Esophagus (tissue), 2 donors: ENCODE measurements at regions not wholly inside any gene's neighbourhood (a gene's known extent, or its start where the extent isn't known, plus 50 kb on each side); places are given as distances from the start of the nearest gene placed in this dataset.

ENCODE experiments used
- H3K27ac ChIP-seq, 2 donors: one replicate each; pipeline ENCODE4 v1.5.1; 2013; ENCODE audit warnings: low read depth in 2 of 2, mild to moderate bottlenecking in 2 of 2, inconsistent platforms in 1 of 2, low read length in 1 of 2, moderate library complexity in 1 of 2
- H3K27me3 ChIP-seq, 2 donors: one replicate each; pipeline ENCODE4 v1.6.1; 2013; ENCODE audit warnings: low read length in 2 of 2, control low read depth in 1 of 2, mild to moderate bottlenecking in 1 of 2; ENCODE audit not compliant: insufficient read depth in 2 of 2, control insufficient read depth in 1 of 2
- H3K36me3 ChIP-seq, 2 donors: one replicate each; pipeline ENCODE4 v1.6.1; 2013; ENCODE audit warnings: low read length in 1 of 2; ENCODE audit not compliant: control insufficient read depth in 2 of 2, insufficient read depth in 2 of 2
- H3K4me1 ChIP-seq, 2 donors: one replicate each; pipeline ENCODE4 v1.6.1; 2013; ENCODE audit warnings: low read length in 1 of 2; ENCODE audit not compliant: control insufficient read depth in 2 of 2, insufficient read depth in 2 of 2
- H3K4me3 ChIP-seq, 2 donors: one replicate each; pipeline ENCODE4 v1.5.1; 2013; ENCODE audit warnings: low read length in 2 of 2, mild to moderate bottlenecking in 2 of 2, low read depth in 1 of 2, moderate library complexity in 1 of 2
- H3K9me3 ChIP-seq, 2 donors: one replicate each; pipeline ENCODE4 v1.6.1; 2013; ENCODE audit warnings: mild to moderate bottlenecking in 2 of 2, low read depth in 1 of 2, low read length in 1 of 2, moderate library complexity in 1 of 2; ENCODE audit not compliant: control insufficient read depth in 2 of 2, insufficient read depth in 1 of 2
- WGBS, 2 donors: extraction: QIAGEN DNeasy Blood & Tissue Kit; methylation state at CpG; one replicate each; pipeline ENCODE4 v1.1.7; 2013; 5-methylcytosine and 5-hydroxymethylcytosine counted together
- donor health status: healthy with polysubstance abuse.
- donor health status: Bipolar disorder and iron deficiency.

DNA sequence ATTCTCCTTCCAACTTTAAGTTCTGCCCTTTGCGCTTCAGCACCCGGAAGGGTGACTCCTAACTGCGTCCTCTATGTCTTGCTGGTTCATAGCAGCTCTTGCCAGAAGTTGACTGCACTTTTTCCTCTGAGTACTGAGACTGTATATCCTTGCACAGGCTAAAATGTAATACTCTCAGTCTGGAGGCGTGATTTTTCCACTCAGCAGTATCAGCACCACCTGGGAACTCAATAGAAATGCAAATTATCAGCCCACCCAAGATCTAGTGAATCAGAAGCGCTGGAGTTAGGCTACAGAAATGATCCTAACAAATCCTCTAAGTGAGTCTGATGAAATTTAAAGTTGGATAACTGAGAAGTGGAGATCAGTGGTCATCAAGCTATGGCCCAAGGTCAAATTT, 1611.9 kb upstream of the SLC10A2 start:
- no peaks in the 10 kb centered on the region for H3K9me3 ChIP-seq
- WGBS, 2 donors: 86% methylated on average over 5 of the region's 5 CpGs
- H3K27ac ChIP-seq: no peak overlapping the region
- no peaks in the 10 kb centered on the region for H3K4me1 ChIP-seq
- H3K27me3 ChIP-seq: no peaks in the 10 kb centered on the region
- H3K4me3 ChIP-seq: no peak overlapping the region
- H3K36me3 ChIP-seq: no peaks in the 10 kb centered on the region

DNA sequence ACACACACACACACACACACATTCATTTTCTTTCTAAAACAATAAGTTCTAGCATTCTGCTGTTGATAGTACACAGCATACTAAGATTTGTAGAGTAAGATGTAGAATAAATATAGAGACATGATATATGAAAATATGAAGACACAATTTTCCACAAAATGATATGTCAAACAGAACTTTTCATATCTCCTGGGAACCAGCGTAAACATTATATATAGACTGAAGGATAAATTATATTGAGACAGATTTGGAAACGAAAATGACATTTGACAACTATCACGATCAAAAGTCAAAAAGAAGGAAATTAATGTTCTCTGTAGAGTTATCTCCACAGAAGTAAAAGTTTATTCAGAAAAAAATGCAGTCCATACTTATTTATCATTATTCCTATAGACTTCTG, 1605.7 kb upstream of the SLC10A2 start:
- H3K27ac ChIP-seq: no peak overlapping the region
- H3K36me3 ChIP-seq: no peaks in the 10 kb centered on the region
- H3K4me1 ChIP-seq: no peaks in the 10 kb centered on the region
- 71 to 82% methylated on average over 3 of the region's 3 CpGs for WGBS, 2 donors
- H3K27me3 ChIP-seq: no peaks in the 10 kb centered on the region
- H3K9me3 ChIP-seq: no peaks in the 10 kb centered on the region
- no peak overlapping the region for H3K4me3 ChIP-seq

DNA sequence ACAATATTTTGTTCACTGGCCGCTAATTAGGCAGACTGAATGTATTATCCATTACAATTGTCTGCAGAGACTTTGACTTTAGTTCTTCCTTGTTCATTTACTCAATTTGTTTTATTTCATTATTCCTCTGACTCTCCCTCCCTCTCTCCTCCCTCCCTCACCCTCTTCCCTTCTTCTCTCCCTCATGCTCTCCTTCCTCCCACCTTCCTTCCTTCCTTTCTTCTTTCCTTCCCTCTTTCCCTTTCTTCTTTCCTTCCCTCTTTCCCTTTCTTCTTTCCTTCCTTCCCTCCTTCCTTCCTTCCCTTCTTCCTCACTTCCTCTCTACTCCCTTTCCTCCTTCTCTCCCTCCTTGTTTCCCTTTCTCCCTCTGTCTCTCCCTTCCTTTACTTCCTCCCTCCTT, 1591.0 kb upstream of the SLC10A2 start:
- Histone ChIP-seq H3K27me3 (no peaks in the 10 kb centered on the region), H3K9me3 (no peaks in the 10 kb centered on the region), H3K4me1 (no peaks in the 10 kb centered on the region), H3K4me3 (no peak overlapping the region), H3K27ac (no peak overlapping the region), H3K36me3 (no peaks in the 10 kb centered on the region)
- WGBS, 2 donors: 97 to 99% methylated on average over 1 of the region's 1 CpG

DNA sequence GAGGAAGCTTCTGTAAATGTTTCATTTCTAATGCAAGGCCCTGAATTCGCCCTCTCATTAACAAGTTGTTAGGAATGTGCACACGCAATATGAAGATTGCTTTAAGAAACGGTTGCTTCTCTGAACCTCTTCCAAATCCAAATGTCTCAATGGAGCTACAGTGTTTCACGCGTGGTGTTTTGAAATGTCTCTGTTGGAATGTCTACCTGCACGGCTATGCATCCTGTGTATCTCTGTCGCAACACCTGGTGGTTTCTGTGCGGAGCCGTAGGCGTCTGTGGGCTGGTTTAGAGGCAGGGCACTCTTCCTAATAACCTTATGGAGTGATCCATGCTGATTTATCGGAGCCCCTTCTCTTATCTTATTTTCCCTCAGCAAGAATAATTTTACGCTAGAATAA, 1584.2 kb upstream of the SLC10A2 start:
- H3K27me3 ChIP-seq: no peaks in the 10 kb centered on the region
- no peaks in the 10 kb centered on the region for H3K36me3 ChIP-seq
- H3K4me1 ChIP-seq: no peaks in the 10 kb centered on the region
- H3K4me3 ChIP-seq: no peak overlapping the region
- WGBS, 2 donors: 92 to 93% methylated on average over 12 of the region's 12 CpGs
- no peaks in the 10 kb centered on the region for H3K9me3 ChIP-seq
- no peak overlapping the region for H3K27ac ChIP-seq

DNA sequence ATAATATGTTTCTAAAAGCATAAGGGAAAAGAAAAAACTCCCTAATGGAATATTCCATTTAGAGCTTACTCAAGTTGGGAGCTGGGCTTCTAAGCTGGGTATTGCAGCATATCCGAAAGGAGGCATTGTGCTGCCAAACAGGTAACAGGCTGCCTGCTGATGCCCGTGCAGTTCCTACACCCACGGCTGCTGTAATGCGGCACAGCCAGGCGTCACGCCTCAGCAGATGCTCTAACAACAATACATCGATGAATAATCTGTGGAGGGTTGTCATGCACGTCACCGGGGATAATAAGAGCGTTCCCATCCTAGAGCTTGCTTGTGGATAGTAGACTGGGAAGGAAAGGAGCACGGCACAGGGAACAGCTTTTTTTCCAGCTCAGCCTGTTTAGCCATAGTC, 1582.1 kb upstream of the SLC10A2 start:
- no peak overlapping the region for H3K4me3 ChIP-seq
- H3K4me1 ChIP-seq: no peaks in the 10 kb centered on the region
- no peak overlapping the region for H3K27ac ChIP-seq
- no peaks in the 10 kb centered on the region for H3K27me3 ChIP-seq
- H3K9me3 ChIP-seq: no peaks in the 10 kb centered on the region
- 87 to 93% methylated on average over 11 of the region's 11 CpGs for WGBS, 2 donors
- no peaks in the 10 kb centered on the region for H3K36me3 ChIP-seq

DNA sequence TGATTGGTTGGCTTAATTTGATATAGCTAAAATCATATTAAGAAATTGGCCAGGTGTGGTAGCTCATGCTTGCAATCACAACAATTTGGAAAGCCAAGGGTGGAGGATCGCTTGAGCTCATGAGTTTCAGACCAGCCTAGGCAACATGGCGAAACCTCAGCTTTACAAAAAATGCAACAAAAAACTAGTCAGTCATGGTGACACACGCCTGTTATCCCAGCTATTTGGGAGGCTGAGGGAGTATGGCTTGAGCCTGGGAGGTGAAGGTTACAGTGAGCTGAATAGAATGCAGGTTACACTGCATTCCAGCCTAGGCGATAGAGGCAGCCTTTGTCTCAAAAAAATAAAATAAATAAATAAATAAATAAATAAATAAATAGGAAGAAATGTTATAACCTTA, 1579.6 kb upstream of the SLC10A2 start:
- no peaks in the 10 kb centered on the region for H3K36me3 ChIP-seq
- H3K4me3 ChIP-seq: no peak overlapping the region
- H3K4me1 ChIP-seq: no peaks in the 10 kb centered on the region
- H3K9me3 ChIP-seq: no peaks in the 10 kb centered on the region
- H3K27ac ChIP-seq: no peak overlapping the region
- no peaks in the 10 kb centered on the region for H3K27me3 ChIP-seq
- 87 to 92% methylated on average over 4 of the region's 4 CpGs for WGBS, 2 donors

DNA sequence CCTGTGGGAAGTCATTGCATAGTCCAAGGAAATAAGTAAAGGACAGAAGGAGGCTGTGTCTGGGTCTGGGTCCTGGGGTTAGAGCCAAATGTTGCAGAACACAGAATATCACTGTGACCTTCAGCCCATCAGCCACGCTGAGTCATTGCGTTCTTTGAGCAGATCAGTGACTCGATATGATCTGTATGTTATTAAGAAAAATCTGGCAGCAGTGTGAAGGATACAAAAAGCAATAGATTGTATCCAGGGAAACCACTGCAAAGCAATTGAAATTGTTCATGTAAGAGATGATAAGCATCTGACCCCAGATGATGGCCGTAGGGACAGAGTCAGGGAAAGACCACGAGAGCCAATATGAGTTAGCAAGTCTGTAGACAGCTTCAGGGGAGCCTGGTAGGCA, 1575.1 kb upstream of the SLC10A2 start:
- H3K4me1 ChIP-seq: no peaks in the 10 kb centered on the region
- 69 to 78% methylated on average over 5 of the region's 5 CpGs for WGBS, 2 donors
- no peaks in the 10 kb centered on the region for H3K9me3 ChIP-seq
- no peak overlapping the region for H3K27ac ChIP-seq
- H3K4me3 ChIP-seq: no peak overlapping the region
- no peaks in the 10 kb centered on the region for H3K36me3 ChIP-seq
- no peaks in the 10 kb centered on the region for H3K27me3 ChIP-seq

DNA sequence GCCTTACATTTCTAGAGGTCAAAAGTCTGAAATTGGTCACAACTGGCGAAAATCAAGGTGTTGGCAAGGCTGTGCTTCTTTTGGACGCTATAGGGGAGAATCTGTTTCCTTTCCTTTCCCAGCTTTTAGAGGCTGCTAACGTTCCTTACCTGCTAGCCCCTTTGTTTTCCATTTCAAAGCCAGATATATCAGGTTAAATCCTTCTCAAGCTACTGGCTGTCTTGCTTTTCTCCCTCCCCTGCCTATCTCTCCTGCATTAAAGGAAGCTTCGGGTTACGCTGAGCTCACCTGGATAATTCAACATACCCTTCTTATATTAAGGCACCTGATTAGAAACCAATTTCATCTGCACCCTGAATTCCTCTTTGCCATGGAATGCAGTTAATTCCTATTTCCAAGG, 1569.7 kb upstream of the SLC10A2 start:
- Histone ChIP-seq H3K4me3 (no peak overlapping the region), H3K9me3 (no peaks in the 10 kb centered on the region), H3K27me3 (no peaks in the 10 kb centered on the region), H3K36me3 (no peaks in the 10 kb centered on the region), H3K4me1 (no peaks in the 10 kb centered on the region), H3K27ac (no peak overlapping the region)
- WGBS, 2 donors: 68 to 74% methylated on average over 5 of the region's 5 CpGs

DNA sequence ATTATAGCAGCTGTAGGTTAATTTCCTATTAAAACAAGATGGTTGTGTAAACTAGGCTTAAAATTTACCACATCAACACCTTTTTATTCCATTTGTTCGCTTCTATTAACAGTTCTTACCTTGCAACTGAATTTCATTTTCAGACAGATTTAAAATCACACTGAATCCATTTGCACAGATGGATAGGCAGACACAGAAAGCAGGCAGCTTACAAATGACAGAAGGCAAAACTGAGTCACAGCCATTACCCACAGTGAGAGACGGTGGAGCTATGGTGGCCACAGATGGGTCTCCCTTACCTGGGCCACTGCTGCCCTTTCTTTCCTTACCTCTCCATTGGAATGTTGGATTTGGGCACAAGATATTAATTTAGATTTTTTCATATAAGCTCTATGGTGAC, 1567.8 kb upstream of the SLC10A2 start:
- H3K36me3 ChIP-seq: no peaks in the 10 kb centered on the region
- no peaks in the 10 kb centered on the region for H3K9me3 ChIP-seq
- 84 to 86% methylated on average over 2 of the region's 2 CpGs for WGBS, 2 donors

DNA sequence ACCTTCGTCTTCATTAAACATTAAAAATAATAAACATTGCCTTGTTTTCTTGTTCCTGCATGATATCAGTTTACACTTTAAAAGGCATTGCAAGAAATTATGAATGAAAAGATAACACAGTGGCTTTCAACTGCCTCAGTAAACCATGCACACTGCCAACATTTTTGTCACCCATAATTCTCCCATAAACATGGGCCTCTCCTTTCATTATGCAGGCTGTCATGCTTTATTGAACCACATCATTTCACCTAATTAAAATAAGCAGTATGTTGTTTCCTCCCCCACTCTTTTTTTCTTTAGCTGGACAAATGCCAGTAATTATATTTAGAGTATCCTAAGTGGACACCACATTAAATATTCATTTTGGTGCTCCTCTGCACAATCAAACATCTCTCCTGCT, 1566.5 kb upstream of the SLC10A2 start:
- Histone ChIP-seq H3K27me3 (no peaks in the 10 kb centered on the region), H3K9me3 (no peaks in the 10 kb centered on the region), H3K4me1 (no peaks in the 10 kb centered on the region), H3K4me3 (no peak overlapping the region), H3K36me3 (no peaks in the 10 kb centered on the region), H3K27ac (no peak overlapping the region)
- WGBS, 2 donors: 62% methylated on average over 1 of the region's 1 CpG

More for the DNA sequence above, 1567.8 kb upstream of the SLC10A2 start:
- no peak overlapping the region for H3K27ac ChIP-seq
- H3K4me3 ChIP-seq: no peak overlapping the region
- H3K27me3 ChIP-seq: no peaks in the 10 kb centered on the region
- no peaks in the 10 kb centered on the region for H3K4me1 ChIP-seq
